Neural crest cell (in vitro differentiated cells): ENCODE measurements at regions not wholly inside any gene's neighbourhood (a gene's known extent, or its start where the extent isn't known, plus 50 kb on each side); places are given as distances from the start of the nearest gene placed in this dataset.
A peak's percentile ranks its signal among the peaks of the same experiment; 100 is the strongest.

ENCODE experiments used
- DNase-seq: peaks from one replicate; pipeline ENCODE4 v3.0.0; 2021; ENCODE audit warnings: low read depth, mixed read lengths, low spot score
- H3K27ac Mint-ChIP-seq: one replicate; pipeline ENCODE4 v1.8.0; 2021; ENCODE audit warnings: mild to moderate bottlenecking, mixed read lengths; ENCODE audit not compliant: unreplicated experiment
- H3K27me3 Mint-ChIP-seq: 2 replicates; pipeline ENCODE4 v1.8.0; 2021; ENCODE audit warnings: low read depth, mild to moderate bottlenecking, mixed read lengths
- H3K36me3 Mint-ChIP-seq: 2 replicates; pipeline ENCODE4 v1.8.0; 2021; ENCODE audit warnings: low read depth, mild to moderate bottlenecking, mixed read lengths
- H3K4me1 Mint-ChIP-seq: 2 replicates; pipeline ENCODE4 v1.8.0; 2021; ENCODE audit warnings: mixed read lengths
- H3K4me3 Mint-ChIP-seq: one replicate; pipeline ENCODE4 v1.8.0; 2021; ENCODE audit warnings: mild to moderate bottlenecking, mixed read lengths
- H3K9me3 Mint-ChIP-seq: 2 replicates; pipeline ENCODE4 v1.8.0; 2021; ENCODE audit warnings: mixed read lengths
- TF ChIP-seq, protein P1 (sequence below): fragments of 200-600 bp; sonication (generic); conservative IDR thresholded peaks from 2 replicates; pipeline ENCODE4 v1.5.0; 2021; ENCODE audit warnings: antibody characterized with exemption, mild to moderate bottlenecking

DNA sequence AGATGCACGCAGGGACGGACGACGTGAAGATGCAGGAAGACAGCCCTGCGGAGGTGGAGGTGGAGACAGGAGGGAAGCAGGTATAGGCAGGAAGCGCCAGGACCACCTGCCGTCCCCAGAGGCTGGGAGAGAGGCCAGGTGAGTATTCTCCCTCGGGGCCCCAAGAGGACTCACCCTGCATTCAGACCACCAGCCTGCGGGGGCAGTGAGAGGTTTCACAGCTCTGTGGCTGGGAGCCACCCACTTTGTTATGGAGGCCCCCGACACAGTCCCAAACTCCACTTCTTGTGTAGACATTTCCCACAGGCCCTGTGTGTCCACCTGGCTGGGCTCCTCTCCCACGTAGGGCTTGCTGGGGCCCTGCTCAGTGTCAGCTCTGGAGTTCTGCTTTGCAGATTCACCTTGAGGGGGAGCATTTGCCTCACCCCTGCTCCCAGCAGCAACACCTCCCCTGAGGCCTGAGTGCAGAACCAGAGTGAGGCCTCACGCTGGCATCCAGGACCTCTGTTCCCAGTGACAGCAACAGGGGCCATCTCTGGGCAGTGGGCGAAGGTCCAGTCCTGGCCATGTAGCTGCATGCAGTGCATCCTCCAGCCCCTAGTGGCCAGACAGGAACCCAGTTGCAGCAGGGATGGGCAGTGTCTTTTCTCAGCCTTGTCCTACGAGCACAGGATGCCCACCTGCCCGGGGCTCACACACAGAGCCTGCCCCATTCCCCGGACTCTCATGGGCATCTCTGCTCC, 119.4 kb upstream of the IQSEC1 start:
- no peak overlapping the region for H3K4me3 Mint-ChIP-seq
- TF ChIP-seq, protein P1, sequence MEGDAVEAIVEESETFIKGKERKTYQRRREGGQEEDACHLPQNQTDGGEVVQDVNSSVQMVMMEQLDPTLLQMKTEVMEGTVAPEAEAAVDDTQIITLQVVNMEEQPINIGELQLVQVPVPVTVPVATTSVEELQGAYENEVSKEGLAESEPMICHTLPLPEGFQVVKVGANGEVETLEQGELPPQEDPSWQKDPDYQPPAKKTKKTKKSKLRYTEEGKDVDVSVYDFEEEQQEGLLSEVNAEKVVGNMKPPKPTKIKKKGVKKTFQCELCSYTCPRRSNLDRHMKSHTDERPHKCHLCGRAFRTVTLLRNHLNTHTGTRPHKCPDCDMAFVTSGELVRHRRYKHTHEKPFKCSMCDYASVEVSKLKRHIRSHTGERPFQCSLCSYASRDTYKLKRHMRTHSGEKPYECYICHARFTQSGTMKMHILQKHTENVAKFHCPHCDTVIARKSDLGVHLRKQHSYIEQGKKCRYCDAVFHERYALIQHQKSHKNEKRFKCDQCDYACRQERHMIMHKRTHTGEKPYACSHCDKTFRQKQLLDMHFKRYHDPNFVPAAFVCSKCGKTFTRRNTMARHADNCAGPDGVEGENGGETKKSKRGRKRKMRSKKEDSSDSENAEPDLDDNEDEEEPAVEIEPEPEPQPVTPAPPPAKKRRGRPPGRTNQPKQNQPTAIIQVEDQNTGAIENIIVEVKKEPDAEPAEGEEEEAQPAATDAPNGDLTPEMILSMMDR, result peak; percentile 60
- H3K36me3 Mint-ChIP-seq, result no peaks in the 10 kb centered on the region
- peaks cover 3% of the 10 kb centered on the region for H3K27me3 Mint-ChIP-seq
- H3K9me3 Mint-ChIP-seq, result no peaks in the 10 kb centered on the region
- peak; percentile 40 for DNase-seq
- peaks cover 28% of the 10 kb centered on the region for H3K4me1 Mint-ChIP-seq
- H3K27ac Mint-ChIP-seq, result peak overlapping the region; percentile 16

DNA sequence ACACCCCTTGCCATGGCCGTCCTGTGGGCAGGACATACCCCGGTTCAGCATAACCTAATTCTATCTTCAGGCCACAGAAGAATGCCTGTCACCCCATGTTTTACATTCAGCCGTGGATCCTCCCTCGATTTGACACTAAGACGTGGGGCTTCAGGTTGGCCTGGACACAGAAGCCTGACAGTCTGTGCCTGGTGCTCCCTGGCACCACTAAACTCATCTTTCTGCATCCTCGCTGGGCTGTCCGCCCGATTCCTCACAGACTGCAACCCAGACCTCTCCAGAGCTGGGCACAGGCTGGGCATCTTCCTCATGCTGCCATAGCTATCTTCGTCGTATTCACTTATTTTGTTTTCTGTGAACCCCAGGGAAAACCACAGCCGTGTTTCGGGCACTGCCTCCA, 117.8 kb upstream of the IQSEC1 start:
- peaks cover 2% of the 10 kb centered on the region for H3K27me3 Mint-ChIP-seq
- TF ChIP-seq, protein P1, result no peak

DNA sequence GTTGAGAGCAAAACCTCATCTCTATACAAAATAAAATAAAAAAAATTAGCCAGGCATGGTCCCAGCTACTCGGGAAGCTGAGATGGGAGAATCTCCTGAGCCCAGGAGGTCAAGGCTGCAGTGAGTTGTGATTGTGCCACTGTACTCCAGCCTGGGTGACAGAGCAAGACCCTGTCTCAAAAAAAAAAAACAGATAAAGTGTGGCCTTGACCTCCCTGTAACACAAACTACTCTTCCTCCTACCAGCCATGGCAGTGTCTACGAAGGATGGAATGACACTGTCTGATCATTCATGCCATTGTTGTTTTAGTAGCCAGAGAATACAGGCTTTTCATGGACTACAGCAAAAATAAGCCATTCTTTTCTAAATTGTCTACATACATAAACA, 117.1 kb upstream of the IQSEC1 start:
- peaks cover 2% of the 10 kb centered on the region for H3K9me3 Mint-ChIP-seq
- TF ChIP-seq, protein P1, result no peak
- peaks cover 21% of the 10 kb centered on the region for H3K4me1 Mint-ChIP-seq
- H3K4me3 Mint-ChIP-seq, result no peak overlapping the region
- no peak for DNase-seq
- H3K36me3 Mint-ChIP-seq, result no peaks in the 10 kb centered on the region
- H3K27ac Mint-ChIP-seq, result no peak overlapping the region
- peaks cover 2% of the 10 kb centered on the region for H3K27me3 Mint-ChIP-seq

More for the DNA sequence above, 117.8 kb upstream of the IQSEC1 start:
- Mint-ChIP-seq H3K4me1 (peaks cover 22% of the 10 kb centered on the region), H3K4me3 (no peak overlapping the region), H3K27ac (no peak overlapping the region), H3K36me3 (no peaks in the 10 kb centered on the region), H3K9me3 (peaks cover 2% of the 10 kb centered on the region)
- no peak for DNase-seq

DNA sequence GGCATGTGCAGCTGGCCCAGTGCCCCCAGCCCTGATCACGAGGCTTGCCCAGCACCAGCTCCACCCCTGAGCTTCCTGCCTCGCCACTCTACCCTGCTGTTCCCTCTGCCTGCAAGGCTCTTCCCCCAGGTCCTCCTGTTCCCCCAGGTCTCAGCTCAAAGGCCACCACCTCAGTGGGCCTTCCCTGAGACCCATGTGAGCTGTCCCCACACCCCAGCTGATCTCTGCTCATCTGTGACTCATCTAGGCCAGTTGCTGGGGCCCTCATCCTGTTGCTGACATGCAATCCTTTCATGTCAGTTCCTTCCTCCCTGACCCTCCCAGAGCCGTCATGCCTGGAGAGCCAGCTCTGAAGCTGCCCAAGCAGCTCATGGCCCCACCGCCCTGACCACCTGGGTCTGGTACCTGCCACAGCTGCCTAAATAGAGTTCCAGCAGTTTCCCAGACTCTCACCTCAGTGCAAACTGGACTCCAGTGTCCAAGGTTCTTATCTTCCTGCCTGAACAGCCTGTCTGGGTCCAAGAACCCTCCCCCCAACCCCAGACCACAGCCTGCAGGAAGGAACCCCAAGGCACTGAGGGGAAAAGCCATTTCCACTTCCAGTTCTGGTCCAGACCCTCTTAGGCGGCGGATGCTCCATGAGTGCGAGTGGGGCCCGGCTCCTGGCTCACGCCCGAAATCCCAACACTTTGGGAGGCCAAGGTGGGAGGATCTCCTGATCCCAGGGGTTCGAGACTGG, 116.6 kb upstream of the IQSEC1 start:
- Mint-ChIP-seq H3K36me3 (no peaks in the 10 kb centered on the region), H3K9me3 (peaks cover 2% of the 10 kb centered on the region), H3K27me3 (peaks cover 2% of the 10 kb centered on the region), H3K4me1 (peaks cover 16% of the 10 kb centered on the region), H3K4me3 (no peak overlapping the region), H3K27ac (no peak overlapping the region)
- DNase-seq, result no peak
- TF ChIP-seq, protein P1, result no peak

DNA sequence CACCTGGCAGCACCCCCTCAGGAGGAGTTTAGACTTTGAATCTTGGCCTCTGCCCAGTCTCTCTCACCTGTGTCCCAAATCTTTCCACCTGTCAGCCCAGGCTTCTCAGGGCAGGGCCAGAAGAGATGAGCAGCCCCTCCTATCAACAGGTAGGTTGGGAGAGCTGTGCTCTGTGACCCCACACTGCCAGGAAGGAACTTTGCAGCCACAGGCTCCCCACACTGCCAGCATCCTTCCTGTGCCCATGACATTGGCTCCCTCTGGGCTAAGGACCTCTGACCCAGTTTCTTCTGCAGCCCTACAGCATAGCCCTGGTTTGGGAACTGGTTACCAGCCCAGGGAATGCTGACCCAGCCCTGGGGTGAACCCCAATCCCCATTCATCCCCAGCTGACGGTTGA, 115.7 kb upstream of the IQSEC1 start:
- peaks cover 2% of the 10 kb centered on the region for H3K9me3 Mint-ChIP-seq
- H3K36me3 Mint-ChIP-seq, result no peaks in the 10 kb centered on the region
- peak overlapping the region; percentile 59 for H3K27ac Mint-ChIP-seq
- peaks cover 2% of the 10 kb centered on the region for H3K27me3 Mint-ChIP-seq
- TF ChIP-seq, protein P1, result no peak
- DNase-seq, result no peak
- H3K4me3 Mint-ChIP-seq, result no peak overlapping the region
- H3K4me1 Mint-ChIP-seq, result peaks cover 7% of the 10 kb centered on the region
